ENCODE measurements at regions not wholly inside any gene's neighbourhood (a gene's known extent, or its start where the extent isn't known, plus 50 kb on each side); places are given as distances from the start of the nearest gene placed in this dataset.

DNA sequence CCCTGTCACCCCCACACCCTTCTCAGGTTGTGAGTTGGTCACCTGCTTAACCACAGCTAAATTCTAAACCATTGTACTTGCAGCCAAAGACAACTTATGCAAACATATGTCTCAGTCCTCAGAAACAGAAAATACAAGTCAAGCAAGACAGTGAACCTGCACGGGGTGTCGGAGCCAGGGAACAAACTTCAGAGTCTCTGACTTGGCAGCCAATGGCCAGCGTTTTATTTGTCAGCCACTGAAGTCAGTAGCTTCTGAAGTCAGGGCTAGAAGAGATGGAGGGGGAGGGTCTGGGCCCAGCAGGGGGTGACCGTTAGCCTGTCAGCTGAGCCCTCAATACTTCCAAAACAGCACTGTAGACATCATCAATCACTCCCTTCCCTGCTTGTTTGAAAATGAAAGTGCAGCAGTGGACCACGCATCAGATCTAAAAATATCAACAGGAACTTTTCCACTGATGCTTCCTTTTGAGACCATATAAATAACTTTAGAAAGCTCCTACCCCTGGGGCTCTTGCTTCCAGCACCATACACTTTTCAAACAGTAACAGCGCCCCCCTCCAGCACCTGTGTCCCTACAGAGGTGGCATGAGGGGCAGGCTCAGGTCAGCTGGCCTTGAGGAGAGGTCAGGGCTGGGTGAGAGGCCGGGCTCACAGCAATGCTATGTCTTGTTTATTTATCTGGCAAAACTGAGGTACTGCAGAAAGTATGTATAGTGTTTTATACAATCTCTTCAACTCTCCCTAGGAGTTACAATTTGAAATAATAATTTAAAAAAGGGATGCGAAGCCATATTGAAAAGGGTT is 142.5 kb downstream of the ACER2 start:
- TF ChIP-seq IRF4 (IDR thresholded peaks at IDR 0.05; ENCODE audit: low read depth, low read length): no peak
- TF ChIP-seq WRNIP1 (IDR thresholded peaks at IDR 0.05; ENCODE audit: borderline replicate concordance, low read depth, low read length): no peak
- no peak for TF ChIP-seq ZNF687 (IDR thresholded peaks at IDR 0.05)
- 0 out of 2 replicates have a peak, but pooled peaks cover 9% of the 10 kb centered on the region for H3K4me1 ChIP-seq (ENCODE audit: control insufficient read depth, insufficient read depth, low read length)
- H3K79me2 ChIP-seq (ENCODE audit: control insufficient read depth, insufficient read depth, low read length): no peaks in the 10 kb centered on the region
- ChIA-PET SMC1A (ENCODE audit: uncharacterized antibody, unreplicated experiment) (interaction anchor here (0.5 to 0.7 kb wide), 3 partner anchors 40 to 376 kb away, joined by 3 read pairs; no protein-coding TSS in a partner anchor), CTCF (interaction anchor here (1.3 to 1.8 kb wide), 2 partner anchors 12 to 34 kb away, joined by 3 to 6 read pairs; no protein-coding TSS in a partner anchor), RAD21 (ENCODE audit: unreplicated experiment) (interaction anchor here (1.2 kb wide), 1 partner anchor 502 kb away, joined by 4 read pairs; the partner anchor contains the start of gene RRAGA), POLR2A (no interaction called here)
- peak overlapping the region; percentile 75 for H3K4me2 ChIP-seq (ENCODE audit: control insufficient read depth, insufficient read depth)
- no peak overlapping the region for H3K9ac ChIP-seq (ENCODE audit: control insufficient read depth, insufficient read depth, low read length)
- peak overlapping the region; percentile 33 for H2AFZ ChIP-seq (ENCODE audit: control insufficient read depth, low read depth, low read length)
- H3K36me3 ChIP-seq (ENCODE audit: control insufficient read depth in 2 of 2, insufficient read depth in 2 of 2, low read length in 1 of 2): no peaks in the 10 kb centered on the region
- in situ Hi-C loops (cut with MboI): no loop called here
- DNase-seq (ENCODE audit: low read depth, low spot score): peak; percentile 7
- 28% methylated on average over 8 of the region's 8 CpGs for WGBS (ENCODE audit: insufficient coverage, insufficient replicate concordance, low lambda C conversion rate, missing lambda C conversion rate)
- no peaks in the 10 kb centered on the region for H4K20me1 ChIP-seq (ENCODE audit: control insufficient read depth, insufficient read depth)
- H3K27ac ChIP-seq (ENCODE audit: control insufficient read depth, insufficient read depth): no peak overlapping the region
- H3K9me3 ChIP-seq (replicated peaks; ENCODE audit: control insufficient read depth, insufficient read depth, low read length): no peaks in the 10 kb centered on the region
- H3K4me3 ChIP-seq: peak overlapping the region; percentile 33; the same call in 1 of the 2 replicates
- H3K27me3 ChIP-seq (replicated peaks in 1 of 2; ENCODE audit: control insufficient read depth in 2 of 2, insufficient read depth in 2 of 2, low read length in 1 of 2): no peaks in the 10 kb centered on the region
- BruUV-seq (replicated peaks): no TSS peak
- peak; percentile 18 for FAIRE-seq
- intact Hi-C loops (cut with micrococcal nuclease; ENCODE audit: unreplicated experiment): no loop called here
- peak; percentile 73 for ATAC-seq
